ENCODE measurements at regions not wholly inside any gene's neighbourhood (a gene's known extent, or its start where the extent isn't known, plus 50 kb on each side); places are given as distances from the start of the nearest gene placed in this dataset.

DNA sequence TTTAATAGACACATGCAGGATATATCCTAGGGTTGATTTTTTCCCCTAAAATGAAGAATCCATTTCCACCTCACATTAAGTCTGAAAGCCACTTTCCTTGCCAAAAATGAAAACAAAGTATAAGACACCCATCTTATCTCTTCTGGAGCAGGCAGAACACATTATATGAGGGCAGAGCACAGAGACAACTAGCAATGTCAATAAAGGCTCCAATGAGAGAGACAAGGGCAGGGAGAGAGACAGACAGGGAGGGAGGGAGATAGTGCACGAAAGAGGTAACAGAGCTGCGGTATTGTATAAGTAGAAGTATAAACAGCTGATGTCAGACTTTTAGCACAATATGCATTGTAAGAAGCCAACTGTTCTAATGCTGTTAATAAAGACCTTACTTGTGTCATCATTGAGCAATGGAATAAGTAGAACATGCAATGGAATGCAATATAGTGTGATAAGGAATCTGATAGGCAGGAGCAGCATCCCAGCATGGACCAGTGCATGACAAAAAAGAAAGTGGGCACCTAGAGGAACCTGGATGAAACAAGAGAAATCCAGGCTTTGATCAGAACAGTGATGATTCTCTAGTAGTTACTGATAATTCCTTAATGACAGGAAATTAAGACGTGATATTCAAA is 150.6 kb upstream of the TCF4 start:
- TF ChIP-seq ESRRG (CRISPR knock-in tag; IDR thresholded peaks at IDR 0.05) (no peak), BACH2 (CRISPR knock-in tag; IDR thresholded peaks at IDR 0.05; ENCODE audit: borderline replicate concordance) (no peak), SNAI2 (CRISPR knock-in tag; IDR thresholded peaks at IDR 0.05) (no peak), CSDC2 (CRISPR knock-in tag; IDR thresholded peaks at IDR 0.05) (no peak)
- TF ChIP-seq, protein P1, sequence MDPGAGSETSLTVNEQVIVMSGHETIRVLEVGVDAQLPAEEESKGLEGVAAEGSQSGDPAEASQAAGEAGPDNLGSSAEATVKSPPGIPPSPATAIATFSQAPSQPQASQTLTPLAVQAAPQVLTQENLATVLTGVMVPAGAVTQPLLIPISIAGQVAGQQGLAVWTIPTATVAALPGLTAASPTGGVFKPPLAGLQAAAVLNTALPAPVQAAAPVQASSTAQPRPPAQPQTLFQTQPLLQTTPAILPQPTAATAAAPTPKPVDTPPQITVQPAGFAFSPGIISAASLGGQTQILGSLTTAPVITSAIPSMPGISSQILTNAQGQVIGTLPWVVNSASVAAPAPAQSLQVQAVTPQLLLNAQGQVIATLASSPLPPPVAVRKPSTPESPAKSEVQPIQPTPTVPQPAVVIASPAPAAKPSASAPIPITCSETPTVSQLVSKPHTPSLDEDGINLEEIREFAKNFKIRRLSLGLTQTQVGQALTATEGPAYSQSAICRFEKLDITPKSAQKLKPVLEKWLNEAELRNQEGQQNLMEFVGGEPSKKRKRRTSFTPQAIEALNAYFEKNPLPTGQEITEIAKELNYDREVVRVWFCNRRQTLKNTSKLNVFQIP (CRISPR knock-in tag; IDR thresholded peaks at IDR 0.05; ENCODE audit: borderline replicate concordance, low read depth) = no peak
- TF ChIP-seq, protein P2, sequence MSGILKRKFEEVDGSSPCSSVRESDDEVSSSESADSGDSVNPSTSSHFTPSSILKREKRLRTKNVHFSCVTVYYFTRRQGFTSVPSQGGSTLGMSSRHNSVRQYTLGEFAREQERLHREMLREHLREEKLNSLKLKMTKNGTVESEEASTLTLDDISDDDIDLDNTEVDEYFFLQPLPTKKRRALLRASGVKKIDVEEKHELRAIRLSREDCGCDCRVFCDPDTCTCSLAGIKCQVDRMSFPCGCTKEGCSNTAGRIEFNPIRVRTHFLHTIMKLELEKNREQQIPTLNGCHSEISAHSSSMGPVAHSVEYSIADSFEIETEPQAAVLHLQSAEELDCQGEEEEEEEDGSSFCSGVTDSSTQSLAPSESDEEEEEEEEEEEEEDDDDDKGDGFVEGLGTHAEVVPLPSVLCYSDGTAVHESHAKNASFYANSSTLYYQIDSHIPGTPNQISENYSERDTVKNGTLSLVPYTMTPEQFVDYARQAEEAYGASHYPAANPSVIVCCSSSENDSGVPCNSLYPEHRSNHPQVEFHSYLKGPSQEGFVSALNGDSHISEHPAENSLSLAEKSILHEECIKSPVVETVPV (CRISPR knock-in tag; IDR thresholded peaks at IDR 0.05) = no peak

Measured in SK-N-SH treated with all-trans-retinoic acid at 6 μM for 48 hours (cell line).